T-helper 1 cell treated with Interleukin-12 subunit alpha and Interleukin-12 subunit beta and Interleukin-4 antibody, amounts not matched to agents 30 μg/mL and 1 μg/mL, for 36 hours (primary cell): ENCODE measurements at regions not wholly inside any gene's neighbourhood (a gene's known extent, or its start where the extent isn't known, plus 50 kb on each side); places are given as distances from the start of the nearest gene placed in this dataset.

Source experiments
- H3K27ac Mint-ChIP-seq: one replicate; pipeline ENCODE4 v1.8.0; 2021; ENCODE audit warnings: mild to moderate bottlenecking, mixed read lengths
- H3K27me3 Mint-ChIP-seq: one replicate; pipeline ENCODE4 v1.8.0; 2021; ENCODE audit warnings: low read depth, mixed read lengths
- H3K36me3 Mint-ChIP-seq: one replicate; pipeline ENCODE4 v1.8.0; 2021; ENCODE audit warnings: low read depth, mixed read lengths
- H3K4me1 Mint-ChIP-seq: one replicate; pipeline ENCODE4 v1.8.0; 2021; ENCODE audit warnings: low read depth, mixed read lengths
- H3K4me3 Mint-ChIP-seq: one replicate; pipeline ENCODE4 v1.8.0; 2021; ENCODE audit warnings: mild to moderate bottlenecking, moderate library complexity, mixed read lengths
- H3K9me3 Mint-ChIP-seq: one replicate; pipeline ENCODE4 v1.8.0; 2021; ENCODE audit warnings: mixed read lengths

- Mint-ChIP-seq H3K27ac (no peak overlapping the region), H3K4me3 (no peak overlapping the region), H3K36me3 (no peaks in the 10 kb centered on the region), H3K27me3 (peaks cover 10% of the 10 kb centered on the region), H3K4me1 (peaks cover 5% of the 10 kb centered on the region), H3K9me3 (no peaks in the 10 kb centered on the region)
These were observed 326.7 kb downstream of the C16orf95 start for GRCh38 chr16:86990451-86990850.

GRCh38 chr16:86991679-86992078 lies 325.5 kb downstream of the C16orf95 start:
- Mint-ChIP-seq H3K36me3 (no peaks in the 10 kb centered on the region), H3K4me3 (no peak overlapping the region), H3K27ac (no peak overlapping the region), H3K9me3 (no peaks in the 10 kb centered on the region), H3K4me1 (peaks cover 5% of the 10 kb centered on the region), H3K27me3 (peaks cover 10% of the 10 kb centered on the region)

GRCh38 chr16:86992587-86992986 lies 324.6 kb downstream of the C16orf95 start:
- H3K4me3 Mint-ChIP-seq: no peak overlapping the region
- H3K9me3 Mint-ChIP-seq: no peaks in the 10 kb centered on the region
- H3K27ac Mint-ChIP-seq: no peak overlapping the region
- H3K36me3 Mint-ChIP-seq: no peaks in the 10 kb centered on the region
- H3K27me3 Mint-ChIP-seq: peaks cover 10% of the 10 kb centered on the region
- peaks cover 5% of the 10 kb centered on the region for H3K4me1 Mint-ChIP-seq

- Mint-ChIP-seq H3K9me3 (no peaks in the 10 kb centered on the region), H3K4me1 (peaks cover 5% of the 10 kb centered on the region)
These were observed 323.6 kb downstream of the C16orf95 start for GRCh38 chr16:86993426-86994110.

GRCh38 chr16:86994215-86994614 lies 323.0 kb downstream of the C16orf95 start:
- no peak overlapping the region for H3K27ac Mint-ChIP-seq
- peaks cover 10% of the 10 kb centered on the region for H3K27me3 Mint-ChIP-seq
- no peaks in the 10 kb centered on the region for H3K9me3 Mint-ChIP-seq
- no peak overlapping the region for H3K4me3 Mint-ChIP-seq
- H3K4me1 Mint-ChIP-seq: peaks cover 5% of the 10 kb centered on the region
- no peaks in the 10 kb centered on the region for H3K36me3 Mint-ChIP-seq

More at GRCh38 chr16:86993426-86994110, 323.6 kb downstream of the C16orf95 start:
- Mint-ChIP-seq H3K4me3 (no peak overlapping the region), H3K36me3 (no peaks in the 10 kb centered on the region), H3K27me3 (peaks cover 10% of the 10 kb centered on the region), H3K27ac (no peak overlapping the region)

GRCh38 chr16:86994651-86995171 lies 322.5 kb downstream of the C16orf95 start:
- H3K36me3 Mint-ChIP-seq: no peaks in the 10 kb centered on the region
- H3K9me3 Mint-ChIP-seq: no peaks in the 10 kb centered on the region
- peaks cover 10% of the 10 kb centered on the region for H3K27me3 Mint-ChIP-seq
- H3K4me1 Mint-ChIP-seq: peaks cover 5% of the 10 kb centered on the region
- no peak overlapping the region for H3K27ac Mint-ChIP-seq
- H3K4me3 Mint-ChIP-seq: no peak overlapping the region

- no peaks in the 10 kb centered on the region for H3K36me3 Mint-ChIP-seq
- H3K27ac Mint-ChIP-seq: no peak overlapping the region
- H3K9me3 Mint-ChIP-seq: no peaks in the 10 kb centered on the region
- H3K4me1 Mint-ChIP-seq: peaks cover 1% of the 10 kb centered on the region
- no peak overlapping the region for H3K4me3 Mint-ChIP-seq
- H3K27me3 Mint-ChIP-seq: peaks cover 10% of the 10 kb centered on the region
These were observed 321.7 kb downstream of the C16orf95 start for GRCh38 chr16:86995456-86995855.

GRCh38 chr16:86996081-86996480 lies 321.1 kb downstream of the C16orf95 start:
- no peaks in the 10 kb centered on the region for H3K4me1 Mint-ChIP-seq
- H3K4me3 Mint-ChIP-seq: no peak overlapping the region
- no peaks in the 10 kb centered on the region for H3K36me3 Mint-ChIP-seq
- H3K27ac Mint-ChIP-seq: no peak overlapping the region
- no peaks in the 10 kb centered on the region for H3K9me3 Mint-ChIP-seq
- peaks cover 8% of the 10 kb centered on the region for H3K27me3 Mint-ChIP-seq

GRCh38 chr16:86997058-86997457 lies 320.1 kb downstream of the C16orf95 start:
- Mint-ChIP-seq H3K36me3 (no peaks in the 10 kb centered on the region), H3K4me1 (no peaks in the 10 kb centered on the region), H3K27ac (no peak overlapping the region), H3K9me3 (no peaks in the 10 kb centered on the region), H3K4me3 (no peak overlapping the region), H3K27me3 (peaks cover 4% of the 10 kb centered on the region)

GRCh38 chr16:86998196-86999001 lies 318.8 kb downstream of the C16orf95 start:
- Mint-ChIP-seq H3K4me1 (no peaks in the 10 kb centered on the region), H3K9me3 (no peaks in the 10 kb centered on the region), H3K27ac (no peak overlapping the region), H3K36me3 (no peaks in the 10 kb centered on the region), H3K4me3 (no peak overlapping the region), H3K27me3 (no peaks in the 10 kb centered on the region)

- no peak overlapping the region for H3K4me3 Mint-ChIP-seq
- no peaks in the 10 kb centered on the region for H3K9me3 Mint-ChIP-seq
- no peaks in the 10 kb centered on the region for H3K4me1 Mint-ChIP-seq
- H3K27ac Mint-ChIP-seq: no peak overlapping the region
- no peaks in the 10 kb centered on the region for H3K36me3 Mint-ChIP-seq
- no peaks in the 10 kb centered on the region for H3K27me3 Mint-ChIP-seq
These were observed 317.2 kb downstream of the C16orf95 start for GRCh38 chr16:87000001-87000400.

GRCh38 chr16:87002717-87003413 lies 314.3 kb downstream of the C16orf95 start:
- Mint-ChIP-seq H3K4me3 (no peak overlapping the region), H3K27ac (no peak overlapping the region), H3K9me3 (peaks cover 3% of the 10 kb centered on the region), H3K36me3 (no peaks in the 10 kb centered on the region), H3K4me1 (no peaks in the 10 kb centered on the region), H3K27me3 (no peaks in the 10 kb centered on the region)

- H3K4me3 Mint-ChIP-seq: no peak overlapping the region
- no peaks in the 10 kb centered on the region for H3K27me3 Mint-ChIP-seq
- H3K4me1 Mint-ChIP-seq: no peaks in the 10 kb centered on the region
- peaks cover 3% of the 10 kb centered on the region for H3K9me3 Mint-ChIP-seq
- no peak overlapping the region for H3K27ac Mint-ChIP-seq
- H3K36me3 Mint-ChIP-seq: no peaks in the 10 kb centered on the region
These were observed 313.8 kb downstream of the C16orf95 start for GRCh38 chr16:87003414-87003755.

- H3K27me3 Mint-ChIP-seq: no peaks in the 10 kb centered on the region
- no peak overlapping the region for H3K4me3 Mint-ChIP-seq
- no peaks in the 10 kb centered on the region for H3K4me1 Mint-ChIP-seq
- no peaks in the 10 kb centered on the region for H3K36me3 Mint-ChIP-seq
- H3K27ac Mint-ChIP-seq: no peak overlapping the region
- H3K9me3 Mint-ChIP-seq: peaks cover 3% of the 10 kb centered on the region
These were observed 311.2 kb downstream of the C16orf95 start for GRCh38 chr16:87006021-87006420.
